GM18867 (cell line): ENCODE measurements at regions not wholly inside any gene's neighbourhood (a gene's known extent, or its start where the extent isn't known, plus 50 kb on each side); places are given as distances from the start of the nearest gene placed in this dataset.
"Not testable (repeated sequence)": the region's sequence is repeated elsewhere in the genome, so short reads cannot be mapped to it uniquely, and the experiment has no call there.

Source experiments
- ATAC-seq: cut with Tn5 transposase; IDR thresholded peaks from one replicate; pipeline ENCODE4 v1.9.1; 2021; ENCODE audit warnings: mild to moderate bottlenecking, moderate library complexity; ENCODE audit not compliant: unreplicated experiment

DNA sequence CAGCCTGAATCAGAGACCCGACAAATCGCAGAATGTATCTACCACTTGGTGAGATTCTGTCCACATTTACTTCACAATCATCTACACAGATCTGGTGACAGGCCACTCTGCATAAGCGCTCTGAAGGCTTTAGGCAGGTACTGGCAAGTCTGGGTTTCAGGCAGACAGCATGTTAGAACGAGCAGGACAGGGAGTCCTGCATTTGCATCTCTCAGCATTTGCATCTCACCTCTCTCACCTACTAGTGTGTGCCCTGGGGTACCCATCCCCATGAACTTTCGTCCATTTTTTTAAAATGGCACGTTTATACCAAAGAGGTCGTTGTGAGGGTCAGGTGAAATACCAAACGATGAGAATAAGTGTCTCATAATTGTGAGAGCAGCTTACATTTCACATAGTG is 108.2 kb downstream of the SPATA31A1 start:
- ATAC-seq = peak; percentile 75

DNA sequence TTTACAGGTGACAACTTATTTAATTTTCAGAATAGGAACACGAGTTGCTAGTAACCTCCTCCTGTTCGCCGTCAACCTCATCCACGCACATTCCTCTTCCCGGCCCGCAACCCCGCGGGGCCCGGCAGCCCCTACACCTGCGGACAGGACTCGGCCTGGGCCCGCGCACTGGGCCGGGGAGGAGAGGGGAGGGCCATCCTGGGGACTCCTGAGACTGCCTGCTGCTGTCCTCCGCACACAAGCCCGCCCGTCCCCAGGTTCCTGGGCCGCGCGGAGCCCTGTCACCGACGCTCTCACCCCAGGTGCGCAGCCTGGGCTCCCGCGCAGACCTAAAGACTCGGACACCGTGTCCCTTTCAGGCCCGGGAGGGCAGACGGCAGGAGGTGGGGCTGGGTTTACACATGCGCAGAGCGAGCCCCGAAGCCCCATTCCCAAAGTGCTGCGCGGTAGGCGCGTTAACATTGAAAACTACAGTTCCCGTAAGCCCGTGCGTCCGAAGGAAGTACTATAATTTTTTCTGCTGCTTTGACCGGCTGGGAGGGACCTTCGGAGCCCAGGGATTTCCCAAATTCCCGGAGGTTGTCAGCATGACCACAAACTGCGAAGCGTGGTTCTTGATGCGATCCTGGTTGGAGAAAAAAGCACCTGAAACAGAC is 108.8 kb downstream of the SPATA31A1 start:
- ATAC-seq = peak; percentile 96

DNA sequence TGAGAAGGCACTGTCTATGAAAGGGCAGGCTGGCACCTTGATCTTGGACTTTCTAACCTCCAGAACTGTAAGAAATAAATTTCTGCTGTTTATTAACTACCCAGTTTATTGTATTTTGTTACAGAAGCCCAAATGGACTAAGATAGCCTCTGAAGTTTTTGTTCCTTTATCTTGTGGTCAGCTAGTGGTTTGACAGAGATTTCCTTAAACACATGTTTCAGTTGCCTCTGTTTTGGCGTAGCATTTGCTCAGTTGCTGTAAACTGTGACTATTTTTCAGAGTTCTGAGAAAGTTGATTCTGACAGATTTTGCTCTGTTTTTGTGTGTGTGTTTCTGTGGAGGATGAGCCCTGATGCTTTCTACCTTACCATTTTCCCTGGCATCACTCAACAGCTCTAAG is 119.0 kb downstream of the SPATA31A1 start:
- peak; percentile 100 for ATAC-seq

DNA sequence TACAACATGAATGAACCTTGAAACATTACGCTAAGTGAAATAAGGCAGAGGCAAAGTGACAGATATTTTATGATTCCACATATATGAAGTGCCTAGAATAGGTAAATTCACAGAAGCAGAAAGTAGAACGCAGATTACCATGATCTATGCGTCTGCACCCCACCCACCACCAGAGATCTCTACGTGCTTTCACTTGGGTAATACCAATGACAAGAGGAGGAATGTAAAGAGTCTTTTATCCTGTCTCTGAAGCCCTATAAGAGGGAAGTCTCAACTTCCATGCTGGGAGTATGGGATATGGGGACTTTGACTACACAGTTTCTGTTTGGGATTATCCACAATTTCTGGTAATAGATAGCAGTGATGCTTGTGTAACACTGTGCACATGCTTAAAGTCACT is 127.6 kb downstream of the SPATA31A1 start:
- not testable (repeated sequence) for ATAC-seq

DNA sequence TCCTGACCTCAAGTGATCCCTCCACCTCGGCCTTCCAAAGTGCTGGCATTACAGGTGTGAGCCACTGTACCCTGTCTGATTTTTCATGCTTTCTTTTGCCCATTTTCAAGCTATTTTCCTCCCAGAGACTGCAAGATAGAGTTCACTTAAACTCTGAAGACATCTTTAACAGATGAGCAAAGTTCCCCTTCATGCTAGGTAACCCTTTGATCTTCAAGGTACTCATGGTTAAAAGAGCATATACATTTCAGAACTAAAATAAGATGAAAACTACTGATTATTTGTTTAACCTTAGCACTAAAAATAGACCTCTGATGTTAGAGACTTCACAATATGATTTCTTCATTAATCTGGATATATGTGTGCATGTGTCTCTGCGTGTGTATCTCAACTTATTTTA is 128.4 kb downstream of the SPATA31A1 start:
- peak; percentile 29 for ATAC-seq

DNA sequence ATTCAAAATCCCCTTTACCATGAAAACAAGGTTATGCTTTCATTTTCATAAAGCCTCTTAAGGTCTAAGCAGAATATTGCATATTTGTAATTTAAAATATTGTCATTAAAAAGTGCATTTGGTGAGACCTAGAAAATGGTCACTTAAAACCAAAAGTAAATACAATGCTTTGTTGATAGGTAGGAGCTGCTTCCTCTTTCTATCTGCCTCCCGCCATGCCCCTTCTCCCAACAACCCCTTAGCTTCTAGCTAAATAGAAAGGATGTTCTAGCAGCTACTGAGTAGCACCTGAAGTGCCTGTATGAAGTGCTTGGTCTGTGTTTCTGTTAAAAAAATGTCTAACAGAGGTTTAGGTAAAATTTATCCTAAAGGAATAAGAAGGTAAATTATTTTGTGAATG is 128.8 kb downstream of the SPATA31A1 start:
- peak; percentile 94 for ATAC-seq

DNA sequence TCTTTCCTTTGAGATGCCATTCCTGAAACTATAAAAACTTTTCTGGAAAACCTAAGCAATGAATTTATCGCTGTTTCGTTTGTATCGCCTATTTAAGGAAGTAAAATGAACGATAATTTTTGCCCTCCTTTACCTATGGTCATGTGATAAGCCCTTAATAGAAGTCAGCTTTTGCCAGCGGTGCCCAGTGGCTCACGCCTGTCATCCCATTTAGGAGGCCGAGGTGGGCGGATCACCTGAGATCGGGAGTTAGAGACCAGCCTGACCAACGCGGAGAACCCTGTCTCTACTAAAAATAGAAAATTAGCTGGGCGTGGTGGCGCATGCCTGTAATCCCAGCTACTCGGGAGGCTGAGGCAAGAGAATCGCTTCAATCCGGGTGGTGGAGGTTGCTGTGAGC is 132.0 kb downstream of the SPATA31A1 start:
- not testable (repeated sequence) for ATAC-seq

DNA sequence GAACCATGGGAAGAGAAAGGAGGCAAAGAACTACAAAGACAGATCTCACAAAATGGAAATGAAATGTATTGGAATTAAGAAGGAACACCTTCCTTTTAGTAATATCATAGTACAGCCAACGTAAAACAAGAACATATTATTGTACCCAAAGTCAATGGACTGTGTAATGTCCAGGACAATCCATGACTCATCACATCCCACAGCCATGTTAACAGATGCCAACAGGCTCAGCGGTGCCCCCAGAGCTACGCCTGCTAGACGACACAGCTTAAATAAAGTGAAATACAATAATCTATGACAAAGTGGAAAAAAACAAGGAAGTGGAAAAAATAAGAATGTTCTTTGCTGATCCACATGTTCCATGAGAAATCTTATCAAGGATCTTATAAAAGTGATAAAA is 140.8 kb downstream of the SPATA31A1 start:
- not testable (repeated sequence) for ATAC-seq

DNA sequence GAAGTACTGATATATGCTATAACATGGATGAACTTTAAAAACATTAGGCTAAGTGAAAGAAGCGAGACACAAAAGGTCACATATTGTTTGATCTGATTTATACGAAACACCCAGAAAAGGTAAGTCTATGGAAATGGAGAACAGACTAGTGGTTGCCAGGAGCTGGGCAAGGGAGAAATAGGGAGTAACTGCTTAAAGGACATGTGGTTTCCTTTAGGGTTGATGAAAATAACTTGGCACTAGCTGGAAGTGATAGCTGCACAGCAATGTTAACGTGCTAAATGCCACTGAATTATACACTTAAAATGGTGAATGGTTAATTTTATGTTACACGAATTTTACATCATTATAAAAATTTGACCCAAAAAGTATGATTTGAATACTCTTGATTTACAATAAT is 147.7 kb downstream of the SPATA31A1 start:
- not testable (repeated sequence) for ATAC-seq

DNA sequence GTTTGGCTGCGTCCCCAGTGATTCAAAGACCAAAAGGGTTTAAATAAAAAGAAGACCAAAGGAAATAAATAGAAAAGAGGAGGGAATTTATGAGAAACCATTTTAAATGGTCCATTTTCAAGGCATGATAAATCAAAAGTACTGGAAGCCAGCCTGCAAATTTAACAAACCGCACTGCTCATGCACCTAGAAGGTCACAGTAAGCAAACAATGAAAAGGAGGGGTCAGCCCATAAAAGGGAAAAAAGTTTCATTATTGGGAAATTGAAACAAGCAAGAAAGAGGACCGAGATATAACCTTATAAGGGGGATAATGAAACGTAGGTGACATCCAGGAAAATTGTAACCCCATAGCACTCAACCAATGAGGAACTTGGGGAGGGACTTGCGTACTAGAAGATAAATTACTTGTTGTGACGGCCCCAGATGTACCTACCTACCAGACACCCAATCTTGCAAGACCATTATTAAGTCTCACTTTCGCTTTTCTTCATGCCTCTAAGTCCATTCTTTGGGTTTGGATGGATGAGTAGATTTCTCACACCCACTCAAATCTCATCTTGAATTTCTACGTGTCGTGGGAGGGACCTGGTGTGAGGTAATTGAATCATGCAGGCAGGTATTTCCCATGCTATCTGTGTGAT is 172.0 kb downstream of the SPATA31A1 start:
- ATAC-seq = peak; percentile 52

DNA sequence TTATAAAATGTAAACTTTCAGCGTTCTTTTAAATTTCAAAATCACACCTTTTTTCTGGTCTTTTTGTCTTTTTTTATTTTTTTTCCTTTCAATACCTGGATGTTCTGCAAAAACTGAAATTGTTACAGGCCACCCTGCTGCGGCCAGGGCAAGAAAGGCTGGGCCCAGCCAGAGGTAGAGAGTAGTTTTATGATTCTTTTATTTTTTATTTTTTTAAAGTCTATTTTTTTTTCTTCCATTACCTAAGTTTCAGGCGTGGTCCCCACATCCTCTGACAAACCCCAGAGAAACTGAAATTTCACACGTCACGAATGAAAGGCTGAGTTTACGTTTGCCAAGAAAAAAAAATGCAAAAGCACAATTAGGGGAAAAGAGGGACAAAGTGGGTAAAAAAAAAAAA is 177.1 kb downstream of the SPATA31A1 start:
- not testable (repeated sequence) for ATAC-seq

DNA sequence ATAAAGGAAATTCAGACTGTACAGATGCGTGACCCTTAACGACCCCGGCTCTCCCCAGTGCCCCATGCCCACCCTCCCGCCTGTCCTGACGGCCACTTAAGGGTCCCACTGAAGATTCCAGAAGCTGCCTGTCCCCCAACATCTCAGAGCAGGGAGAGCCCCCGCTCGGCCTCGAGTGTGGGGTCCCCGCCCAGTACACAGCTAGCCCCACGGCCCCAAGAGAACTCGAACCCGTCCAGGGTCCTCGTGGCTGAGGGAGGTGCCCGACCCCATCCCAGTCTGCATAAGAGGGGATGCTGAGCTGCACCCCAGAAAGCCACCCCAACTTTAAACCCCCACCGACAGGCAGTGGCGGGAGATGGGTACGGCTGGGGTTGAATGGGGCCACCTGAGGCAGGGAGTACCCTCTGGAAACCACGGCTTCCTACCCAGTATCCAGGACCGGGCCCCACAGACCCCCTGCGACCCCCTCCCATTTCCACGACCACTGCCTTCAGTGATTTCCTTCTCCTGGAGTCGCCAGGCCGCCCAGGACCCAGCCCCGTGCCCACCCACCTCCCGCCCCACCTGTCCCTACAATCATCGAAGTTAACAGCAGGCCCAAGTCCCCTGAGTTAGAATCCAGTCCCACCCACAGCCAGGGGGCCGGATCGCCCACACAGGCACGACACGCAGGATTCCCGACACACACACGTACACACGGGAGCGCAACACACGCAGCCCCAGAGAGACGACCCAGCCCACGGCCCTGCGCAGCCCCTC is 177.7 kb downstream of the SPATA31A1 start:
- not testable (repeated sequence) for ATAC-seq

DNA sequence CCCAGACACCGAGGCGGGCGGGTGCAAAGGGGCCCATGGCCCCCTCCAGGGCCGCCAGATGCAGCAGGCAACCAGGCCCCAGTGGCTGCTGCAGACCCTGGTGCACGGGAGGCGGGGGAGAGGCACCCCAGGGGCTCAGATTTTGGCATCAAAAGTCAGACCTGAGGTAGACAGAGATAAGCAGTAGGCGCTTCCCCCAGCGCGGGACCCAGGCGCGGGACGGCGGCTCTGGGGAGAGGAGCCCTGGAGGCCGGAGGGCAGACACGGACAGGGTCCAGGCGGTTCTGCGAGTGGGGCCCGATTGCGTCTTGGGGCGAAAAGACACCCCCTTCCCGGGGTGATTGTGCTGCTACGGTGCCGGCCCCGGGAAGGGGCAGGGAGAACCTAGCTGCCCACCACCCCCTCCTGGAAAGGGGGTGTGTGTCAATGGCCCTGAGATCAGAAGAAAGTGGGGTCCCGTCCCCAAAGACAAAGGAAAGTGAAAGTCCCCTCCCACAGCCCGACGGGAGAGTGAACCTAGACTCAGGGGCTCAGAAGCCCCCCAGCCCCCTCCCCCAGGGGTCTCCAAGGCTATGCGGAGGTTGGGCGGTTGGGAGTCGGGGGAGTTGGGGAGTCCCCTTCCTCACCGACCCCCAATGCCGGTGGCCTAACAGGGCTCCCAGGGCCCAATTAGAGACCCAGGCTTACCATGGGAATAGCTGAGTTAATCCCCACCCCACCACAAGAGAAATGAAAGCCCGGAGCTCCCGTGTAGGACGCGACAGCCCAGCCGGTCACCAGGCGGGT is 178.5 kb downstream of the SPATA31A1 start:
- not testable (repeated sequence) for ATAC-seq

DNA sequence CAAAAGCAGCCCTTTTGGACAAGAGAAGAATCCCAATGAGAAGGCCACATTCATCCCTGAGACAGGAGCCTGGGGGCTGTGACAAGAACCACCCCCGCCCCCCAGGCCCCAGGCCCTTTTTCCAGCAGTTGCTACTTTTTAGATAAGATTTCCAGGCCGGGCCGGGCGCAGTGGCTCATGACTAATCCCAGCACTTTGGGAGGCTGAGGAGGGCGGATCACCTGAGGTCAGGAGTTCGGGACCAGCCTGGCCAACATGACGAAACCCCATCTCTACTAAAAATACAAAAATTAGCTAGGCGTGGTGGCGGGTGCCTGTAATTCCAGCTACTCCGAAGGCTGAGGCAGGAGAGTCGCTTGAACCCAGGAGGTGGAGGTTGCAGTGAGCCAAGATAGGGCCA is 179.4 kb downstream of the SPATA31A1 start:
- not testable (repeated sequence) for ATAC-seq

DNA sequence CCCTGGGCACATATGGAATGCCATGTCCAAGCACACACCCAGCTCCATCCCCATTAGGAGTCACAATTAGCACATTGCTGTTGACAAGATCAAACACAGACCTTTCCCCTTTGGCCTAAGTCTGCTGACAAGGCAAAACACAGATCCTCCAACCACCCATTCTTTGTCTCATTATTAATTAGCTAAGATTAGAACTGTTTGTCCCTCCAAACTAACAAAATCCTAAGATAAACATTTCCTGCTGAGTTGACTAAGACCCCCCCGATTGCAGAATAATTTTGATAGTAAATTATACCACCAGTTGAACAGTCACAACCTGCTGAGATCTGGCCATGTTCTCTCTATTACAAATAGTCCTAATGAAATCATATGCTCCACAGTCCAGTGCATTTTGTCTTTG is 186.7 kb downstream of the SPATA31A1 start:
- not testable (repeated sequence) for ATAC-seq

DNA sequence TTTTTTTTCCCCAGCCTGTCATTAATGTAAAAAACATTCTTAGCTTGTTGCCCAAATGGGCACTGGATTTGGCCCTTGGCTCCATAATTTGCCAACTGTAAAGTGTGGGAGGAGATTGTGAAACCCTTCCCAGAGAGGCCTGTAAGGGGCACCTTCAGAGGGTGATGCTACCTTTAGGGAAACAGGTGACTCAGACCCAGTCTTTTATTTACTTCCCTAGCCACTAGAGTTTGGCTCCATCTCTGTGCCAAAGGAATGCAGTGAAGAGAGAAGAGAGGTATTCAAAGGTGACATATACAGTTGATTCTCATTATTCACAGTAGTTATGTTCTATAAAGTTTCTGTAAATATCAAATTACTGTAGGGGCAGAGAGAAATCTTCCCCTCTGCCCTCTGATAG is 189.6 kb downstream of the SPATA31A1 start:
- not testable (repeated sequence) for ATAC-seq

DNA sequence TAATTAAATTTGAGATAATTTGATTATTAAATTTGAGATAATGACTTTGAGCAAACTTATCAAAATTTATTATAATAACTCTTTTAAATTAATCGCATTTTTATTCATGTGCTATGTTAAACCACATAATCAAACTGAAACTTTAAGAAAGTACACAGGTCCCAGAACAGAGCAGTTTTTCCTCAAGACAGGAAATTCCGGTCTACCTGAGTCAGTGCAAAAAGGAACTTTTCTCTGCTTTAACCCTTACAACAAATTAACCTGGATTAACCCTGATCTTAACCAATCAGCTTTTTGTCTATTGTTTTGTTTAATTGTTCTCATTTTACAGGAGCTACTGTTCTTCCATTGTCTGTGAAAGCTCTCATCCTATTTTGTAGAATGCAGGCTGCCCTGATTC is 195.1 kb downstream of the SPATA31A1 start:
- not testable (repeated sequence) for ATAC-seq

DNA sequence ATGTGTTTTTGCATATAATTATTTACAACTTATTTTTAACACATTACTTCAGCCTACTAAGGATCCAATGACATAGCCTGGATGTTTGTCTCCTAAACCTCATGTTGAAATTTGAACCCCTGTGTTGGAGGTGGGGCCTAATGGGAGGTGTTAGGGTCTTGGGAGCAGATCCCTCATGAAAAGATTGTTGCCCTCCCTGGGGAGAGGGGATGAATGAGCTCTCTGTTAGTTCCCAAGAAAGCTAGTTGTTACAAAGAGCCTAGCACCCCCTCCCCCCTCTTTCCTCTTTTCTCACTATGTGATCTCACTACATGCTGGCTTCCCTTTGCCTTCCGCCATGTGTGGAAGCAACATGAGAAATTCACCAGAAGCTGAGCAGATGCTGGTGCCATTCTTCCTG is 196.1 kb downstream of the SPATA31A1 start:
- not testable (repeated sequence) for ATAC-seq

DNA sequence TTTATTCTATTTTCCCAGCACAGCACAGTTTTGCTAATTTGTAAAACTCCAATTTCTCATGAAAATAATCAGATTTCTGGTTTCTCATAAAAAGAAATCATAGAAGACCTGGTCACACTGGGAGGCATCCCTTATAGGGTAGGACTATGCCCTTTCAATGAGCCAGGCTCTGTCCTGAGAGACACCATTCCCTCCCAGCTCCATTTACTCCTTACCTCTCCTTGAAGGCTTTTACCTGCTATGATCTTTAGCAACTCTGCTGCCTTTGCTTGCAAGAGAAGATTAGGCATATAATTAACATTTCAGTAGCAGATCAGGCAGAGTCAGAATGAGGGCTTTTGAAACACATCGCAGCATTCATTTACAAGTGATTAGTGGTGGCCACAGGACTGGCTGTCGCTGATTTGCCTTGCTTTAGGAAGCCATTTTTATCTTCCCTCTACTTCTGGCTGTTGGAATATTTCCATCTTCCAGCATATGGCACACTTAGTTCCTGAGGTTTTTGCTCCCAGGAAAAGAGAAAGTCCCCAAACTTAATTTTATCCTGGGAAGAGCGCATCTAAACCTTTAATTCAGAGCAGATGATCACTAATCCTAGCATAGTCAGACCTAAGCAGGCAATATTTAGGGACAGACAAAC is 196.9 kb downstream of the SPATA31A1 start:
- not testable (repeated sequence) for ATAC-seq

DNA sequence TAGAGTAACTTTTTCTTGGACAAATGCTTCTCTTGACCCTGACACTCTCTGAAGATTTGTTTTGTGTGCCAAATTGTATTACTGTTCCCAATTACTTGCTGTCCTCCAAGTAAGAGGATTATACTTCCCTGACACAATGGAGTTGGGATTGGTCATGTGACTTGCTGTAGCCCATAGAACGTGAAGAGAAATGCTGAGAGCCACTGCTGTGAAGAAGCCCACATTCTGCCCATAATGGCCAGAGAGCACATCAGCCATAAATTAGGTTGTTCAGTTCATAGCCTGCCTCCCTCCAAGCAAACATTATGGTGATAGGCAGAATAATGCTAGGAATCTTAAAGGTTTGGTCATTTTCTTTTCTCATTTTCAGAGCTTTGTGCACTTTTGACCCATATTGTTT is 198.9 kb downstream of the SPATA31A1 start:
- not testable (repeated sequence) for ATAC-seq

DNA sequence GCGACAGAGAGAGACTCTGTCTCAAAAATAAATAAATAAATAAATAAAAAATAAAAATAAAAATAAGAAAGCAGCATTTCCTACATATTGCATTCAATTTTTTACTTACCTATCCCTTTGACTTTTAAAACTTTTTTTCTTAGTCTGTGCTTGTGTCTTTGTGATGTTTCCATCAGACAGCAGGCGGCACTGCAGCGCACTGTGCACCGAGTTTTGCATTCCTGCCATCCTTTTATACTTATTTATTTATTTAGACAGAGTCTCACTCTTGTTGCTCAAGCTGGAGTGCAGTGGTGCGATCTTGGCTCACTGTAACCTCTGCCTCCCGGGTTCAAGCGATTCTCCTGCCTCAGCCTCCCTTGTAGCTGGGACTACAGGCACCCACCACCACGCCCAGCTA is 203.9 kb downstream of the SPATA31A1 start:
- peak; percentile 85 for ATAC-seq
